HUES48 (cell line): ENCODE measurements at regions not wholly inside any gene's neighbourhood (a gene's known extent, or its start where the extent isn't known, plus 50 kb on each side); places are given as distances from the start of the nearest gene placed in this dataset.

Experiments used
- H3K27ac ChIP-seq: one replicate; pipeline ENCODE4 v1.7.0; 2013; ENCODE audit warnings: low read depth, low read length, inconsistent platforms
- H3K27me3 ChIP-seq: 2 replicates; pipeline ENCODE4 v1.6.1; 2013; ENCODE audit warnings: mild to moderate bottlenecking, low read length; ENCODE audit not compliant: control insufficient read depth, insufficient read depth
- H3K36me3 ChIP-seq: 2 replicates; pipeline ENCODE4 v1.6.1; 2013; ENCODE audit warnings: low read length; ENCODE audit not compliant: control insufficient read depth, insufficient read depth
- H3K4me1 ChIP-seq: 2 replicates; pipeline ENCODE4 v1.6.1; 2013; ENCODE audit warnings: mild to moderate bottlenecking, low read length; ENCODE audit not compliant: control insufficient read depth, insufficient read depth
- H3K4me3 ChIP-seq: 2 replicates; pipeline ENCODE4 v1.5.1; 2013; ENCODE audit warnings: mild to moderate bottlenecking, low read depth, low read length
- H3K9ac ChIP-seq: 2 replicates; pipeline ENCODE4 v1.6.1; 2013; ENCODE audit warnings: mild to moderate bottlenecking, low read depth, low read length, moderate library complexity
- H3K9me3 ChIP-seq: 2 replicates; pipeline ENCODE4 v1.6.1; 2013; ENCODE audit warnings: low read length; ENCODE audit not compliant: control insufficient read depth, insufficient read depth

- no peaks in the 10 kb centered on the region for H3K9me3 ChIP-seq
These were observed 769.8 kb downstream of the BRD1 start for GRCh38 chr22:49057910-49058309.

GRCh38 chr22:49056301-49056700, 771.4 kb downstream of the BRD1 start:
- Histone ChIP-seq H3K27me3 (no peaks in the 10 kb centered on the region), H3K36me3 (no peaks in the 10 kb centered on the region), H3K9me3 (no peaks in the 10 kb centered on the region), H3K9ac (no peak overlapping the region), H3K27ac (no peak overlapping the region), H3K4me3 (no peak overlapping the region), H3K4me1 (peaks cover 22% of the 10 kb centered on the region)

More at GRCh38 chr22:49057910-49058309, 769.8 kb downstream of the BRD1 start:
- Histone ChIP-seq H3K27ac (no peak overlapping the region), H3K36me3 (no peaks in the 10 kb centered on the region), H3K27me3 (no peaks in the 10 kb centered on the region), H3K4me3 (no peak overlapping the region), H3K9ac (no peak overlapping the region), H3K4me1 (peaks cover 25% of the 10 kb centered on the region)

GRCh38 chr22:49055406-49055805, 772.3 kb downstream of the BRD1 start:
- no peaks in the 10 kb centered on the region for H3K9me3 ChIP-seq
- no peaks in the 10 kb centered on the region for H3K27me3 ChIP-seq
- no peak overlapping the region for H3K27ac ChIP-seq
- H3K4me1 ChIP-seq: peaks cover 22% of the 10 kb centered on the region
- H3K36me3 ChIP-seq: no peaks in the 10 kb centered on the region
- H3K9ac ChIP-seq: no peak overlapping the region
- no peak overlapping the region for H3K4me3 ChIP-seq

- Histone ChIP-seq H3K9me3 (no peaks in the 10 kb centered on the region), H3K4me1 (peaks cover 22% of the 10 kb centered on the region), H3K27me3 (no peaks in the 10 kb centered on the region), H3K27ac (no peak overlapping the region), H3K4me3 (0 out of 2 replicates have a peak overlapping the region, but pooled peaks have one; percentile 5), H3K9ac (no peak overlapping the region), H3K36me3 (no peaks in the 10 kb centered on the region)
These were observed 774.1 kb downstream of the BRD1 start for GRCh38 chr22:49053578-49053977.

DNA sequence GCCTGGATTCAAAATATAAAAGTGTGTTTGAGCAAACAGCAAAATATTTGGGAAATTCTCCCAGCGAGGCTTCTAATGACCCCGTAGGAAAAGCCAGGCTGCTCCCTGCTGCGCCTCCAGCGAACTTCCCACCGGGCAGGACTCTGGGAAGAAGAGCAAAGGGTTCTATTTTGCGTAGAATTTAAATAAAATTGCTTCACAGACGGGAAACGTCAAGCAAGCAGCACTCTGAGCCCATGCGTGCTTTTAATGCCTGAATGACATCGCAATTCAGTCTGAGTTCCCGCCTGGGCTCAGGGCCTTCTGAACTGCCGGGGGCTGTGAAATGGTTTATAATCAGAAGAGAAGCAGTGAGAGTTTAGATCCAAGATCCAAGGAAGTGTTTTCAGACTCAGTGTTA, 775.1 kb downstream of the BRD1 start:
- peak overlapping the region; percentile 45; the same call in 1 of the 2 replicates for H3K4me3 ChIP-seq
- 0 out of 2 replicates have a peak overlapping the region, but pooled peaks have one; percentile 15 for H3K9ac ChIP-seq

GRCh38 chr22:49052023-49052538, 775.6 kb downstream of the BRD1 start:
- H3K9ac ChIP-seq: no peak overlapping the region
- no peaks in the 10 kb centered on the region for H3K27me3 ChIP-seq
- H3K4me3 ChIP-seq: peak overlapping the region; percentile 45; the same call in 1 of the 2 replicates
- H3K9me3 ChIP-seq: no peaks in the 10 kb centered on the region
- H3K4me1 ChIP-seq: peaks cover 22% of the 10 kb centered on the region
- H3K27ac ChIP-seq: no peak overlapping the region
- no peaks in the 10 kb centered on the region for H3K36me3 ChIP-seq

More for the DNA sequence above, 775.1 kb downstream of the BRD1 start:
- Histone ChIP-seq H3K27me3 (no peaks in the 10 kb centered on the region), H3K27ac (no peak overlapping the region), H3K36me3 (no peaks in the 10 kb centered on the region), H3K4me1 (peaks cover 22% of the 10 kb centered on the region), H3K9me3 (no peaks in the 10 kb centered on the region)

- Histone ChIP-seq H3K9ac (no peak overlapping the region), H3K27me3 (no peaks in the 10 kb centered on the region), H3K27ac (no peak overlapping the region), H3K4me3 (0 out of 2 replicates have a peak overlapping the region, but pooled peaks have one; percentile 45), H3K4me1 (peaks cover 22% of the 10 kb centered on the region), H3K36me3 (no peaks in the 10 kb centered on the region), H3K9me3 (no peaks in the 10 kb centered on the region)
These were observed 776.1 kb downstream of the BRD1 start for GRCh38 chr22:49051491-49052022.

GRCh38 chr22:49049691-49050090, 778.0 kb downstream of the BRD1 start:
- H3K4me1 ChIP-seq: peaks cover 20% of the 10 kb centered on the region
- H3K27me3 ChIP-seq: no peaks in the 10 kb centered on the region
- H3K27ac ChIP-seq: no peak overlapping the region
- H3K4me3 ChIP-seq: no peak overlapping the region
- H3K36me3 ChIP-seq: no peaks in the 10 kb centered on the region
- H3K9me3 ChIP-seq: no peaks in the 10 kb centered on the region
- no peak overlapping the region for H3K9ac ChIP-seq

GRCh38 chr22:49048591-49048990, 779.1 kb downstream of the BRD1 start:
- no peaks in the 10 kb centered on the region for H3K36me3 ChIP-seq
- no peaks in the 10 kb centered on the region for H3K27me3 ChIP-seq
- no peaks in the 10 kb centered on the region for H3K9me3 ChIP-seq
- no peak overlapping the region for H3K27ac ChIP-seq
- no peak overlapping the region for H3K9ac ChIP-seq
- no peak overlapping the region for H3K4me3 ChIP-seq
- H3K4me1 ChIP-seq: peaks cover 11% of the 10 kb centered on the region

DNA sequence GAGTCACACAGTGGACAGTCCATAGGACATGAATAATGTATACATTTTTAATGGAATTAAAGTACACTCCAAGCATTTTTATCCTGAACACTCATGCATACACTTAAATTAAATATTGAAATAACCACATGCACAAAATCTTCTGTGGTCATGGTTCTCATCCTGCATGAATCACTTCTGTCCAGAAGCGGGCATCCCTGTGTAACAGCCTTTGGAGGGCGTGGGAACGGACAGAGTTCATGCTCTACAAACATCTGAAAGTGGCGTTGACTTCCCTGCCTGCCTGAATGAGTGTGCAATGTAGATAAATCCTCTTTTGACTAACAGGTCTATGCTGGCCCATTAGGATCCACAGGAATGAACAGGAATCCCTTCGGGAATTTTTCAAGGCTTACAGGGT, 780.2 kb downstream of the BRD1 start:
- Histone ChIP-seq H3K27ac (no peak overlapping the region), H3K4me3 (no peak overlapping the region), H3K4me1 (0 out of 2 replicates have a peak, but pooled peaks cover 2% of the 10 kb centered on the region), H3K9ac (no peak overlapping the region), H3K36me3 (no peaks in the 10 kb centered on the region), H3K9me3 (no peaks in the 10 kb centered on the region), H3K27me3 (no peaks in the 10 kb centered on the region)

- H3K9ac ChIP-seq: no peak overlapping the region
These were observed 780.9 kb downstream of the BRD1 start for GRCh38 chr22:49046546-49047361.

More at GRCh38 chr22:49046546-49047361, 780.9 kb downstream of the BRD1 start:
- no peaks in the 10 kb centered on the region for H3K36me3 ChIP-seq
- H3K9me3 ChIP-seq: no peaks in the 10 kb centered on the region
- no peaks in the 10 kb centered on the region for H3K27me3 ChIP-seq
- H3K4me3 ChIP-seq: no peak overlapping the region
- no peak overlapping the region for H3K27ac ChIP-seq
- no peaks in the 10 kb centered on the region for H3K4me1 ChIP-seq
